Non-pigmented ciliary epithelial cell (primary cell): ENCODE measurements at regions not wholly inside any gene's neighbourhood (a gene's known extent, or its start where the extent isn't known, plus 50 kb on each side); places are given as distances from the start of the nearest gene placed in this dataset.
A peak's percentile ranks its signal among the peaks of the same experiment; 100 is the strongest.
"Not testable (repeated sequence)": the region's sequence is repeated elsewhere in the genome, so short reads cannot be mapped to it uniquely, and the experiment has no call there.

Experiments used
- DNase-seq: peaks from one replicate; pipeline ENCODE4 v3.0.0-alpha.2; 2010; ENCODE audit warnings: low read depth

GRCh38 chr3:168779970-168780645 is 684.4 kb upstream of the GOLIM4 start:
- not testable (repeated sequence) for DNase-seq

GRCh38 chr3:168753724-168754123 is 658.0 kb upstream of the GOLIM4 start:
- DNase-seq: no peak

GRCh38 chr3:168752339-168752738 is 656.6 kb upstream of the GOLIM4 start:
- DNase-seq: no peak

GRCh38 chr3:168747697-168748096 is 652.0 kb upstream of the GOLIM4 start:
- no peak for DNase-seq

GRCh38 chr3:168738527-168739325 is 643.0 kb upstream of the GOLIM4 start:
- no peak for DNase-seq

- no peak for DNase-seq
These were observed 640.5 kb upstream of the GOLIM4 start for GRCh38 chr3:168736202-168736601.

- no peak for DNase-seq
These were observed 634.3 kb upstream of the GOLIM4 start for GRCh38 chr3:168730073-168730472.

GRCh38 chr3:168722091-168722490 is 626.4 kb upstream of the GOLIM4 start:
- DNase-seq: peak; percentile 6

- DNase-seq: no peak
These were observed 619.0 kb upstream of the GOLIM4 start for GRCh38 chr3:168714609-168715240.

GRCh38 chr3:168709073-168709472 is 613.3 kb upstream of the GOLIM4 start:
- no peak for DNase-seq

GRCh38 chr3:168707900-168708299 is 612.2 kb upstream of the GOLIM4 start:
- no peak for DNase-seq

- no peak for DNase-seq
These were observed 609.7 kb upstream of the GOLIM4 start for GRCh38 chr3:168705412-168705811.

- DNase-seq: no peak
These were observed 600.3 kb upstream of the GOLIM4 start for GRCh38 chr3:168696051-168696450.

- no peak for DNase-seq
These were observed 598.1 kb upstream of the GOLIM4 start for GRCh38 chr3:168693870-168694269.

GRCh38 chr3:168688267-168688666 is 592.5 kb upstream of the GOLIM4 start:
- DNase-seq: no peak

- no peak for DNase-seq
These were observed 588.8 kb upstream of the GOLIM4 start for GRCh38 chr3:168684519-168684918.

- no peak for DNase-seq
These were observed 583.0 kb upstream of the GOLIM4 start for GRCh38 chr3:168678730-168679129.

- DNase-seq: no peak
These were observed 575.4 kb upstream of the GOLIM4 start for GRCh38 chr3:168671091-168671490.

GRCh38 chr3:168660879-168661657 is 565.3 kb upstream of the GOLIM4 start:
- DNase-seq: not testable (repeated sequence)

- no peak for DNase-seq
These were observed 563.3 kb upstream of the GOLIM4 start for GRCh38 chr3:168659015-168659414.

GRCh38 chr3:168655611-168656010 is 559.9 kb upstream of the GOLIM4 start:
- no peak for DNase-seq

GRCh38 chr3:168654700-168655099 is 559.0 kb upstream of the GOLIM4 start:
- DNase-seq: no peak
